GM13976 (cell line): ENCODE measurements at regions not wholly inside any gene's neighbourhood (a gene's known extent, or its start where the extent isn't known, plus 50 kb on each side); places are given as distances from the start of the nearest gene placed in this dataset.

Source experiments
- DNase-seq: peaks from one replicate; pipeline ENCODE4 v3.0.0; 2012; ENCODE audit warnings: low spot score
- CTCF ChIP-seq: IDR thresholded peaks from 2 replicates; pipeline ENCODE4 v1.5.1; 2012; ENCODE audit warnings: borderline replicate concordance, mild to moderate bottlenecking; ENCODE audit not compliant: insufficient read depth; ENCODE audit errors: extremely low read depth, missing control alignments, control extremely low read depth
- in situ Hi-C: fragments of 300-500 bp; cut with MboI; formaldehyde crosslinking; loops from one replicate; pipeline ENCODE4 v1.12.0; 2022; ENCODE audit warnings: low sequenced_read_pairs, mixed read lengths, inconsistent platforms; ENCODE audit not compliant: unreplicated experiment

GRCh38 chr13:50684366-50684765 lies 159.1 kb downstream of the DLEU7 start:
- DNase-seq, result no peak
- no peak for TF ChIP-seq CTCF
- in situ Hi-C loops, result no loop called here

GRCh38 chr13:50685491-50685890 lies 158.0 kb downstream of the DLEU7 start:
- TF ChIP-seq CTCF, result no peak
- in situ Hi-C loops, result no loop called here
- no peak for DNase-seq

GRCh38 chr13:50685956-50686355 lies 157.5 kb downstream of the DLEU7 start:
- in situ Hi-C loops, result no loop called here
- DNase-seq, result no peak
- no peak for TF ChIP-seq CTCF

- DNase-seq, result peak; percentile 19
- in situ Hi-C loops, result no loop called here
- TF ChIP-seq CTCF, result no peak
Observed at GRCh38 chr13:50686551-50686950, 156.9 kb downstream of the DLEU7 start.

- in situ Hi-C loops, result no loop called here
- DNase-seq, result no peak
- TF ChIP-seq CTCF, result no peak
Observed at GRCh38 chr13:50687545-50687944, 155.9 kb downstream of the DLEU7 start.

GRCh38 chr13:50690006-50690405 lies 153.5 kb downstream of the DLEU7 start:
- in situ Hi-C loops, result no loop called here
- no peak for DNase-seq
- no peak for TF ChIP-seq CTCF

GRCh38 chr13:50691176-50691680 lies 152.3 kb downstream of the DLEU7 start:
- no peak for DNase-seq
- in situ Hi-C loops, result no loop called here
- TF ChIP-seq CTCF, result no peak
